ENCODE measurements at regions not wholly inside any gene's neighbourhood (a gene's known extent, or its start where the extent isn't known, plus 50 kb on each side); places are given as distances from the start of the nearest gene placed in this dataset.

- Mint-ChIP-seq H3K4me3 (no peak overlapping the region), H3K9me3 (no peaks in the 10 kb centered on the region), H3K36me3 (ENCODE audit: low read depth) (no peaks in the 10 kb centered on the region), H3K27me3 (ENCODE audit: insufficient read depth) (no peaks in the 10 kb centered on the region), H3K4me1 (no peaks in the 10 kb centered on the region), H3K27ac (no peak overlapping the region)
- H3K4me3 ChIP-seq (ENCODE audit: low read length) = no peak overlapping the region
- H3K9me3 ChIP-seq (ENCODE audit: control insufficient read depth, low read length) = no peaks in the 10 kb centered on the region
- H3K4me1 ChIP-seq (ENCODE audit: control insufficient read depth, insufficient read depth, low read length) = no peaks in the 10 kb centered on the region
- TF ChIP-seq CTCF (conservative IDR thresholded peaks at IDR 0.05) = no peak
- WGBS, 2 experiments (ENCODE audit: insufficient coverage in 1 of 2, insufficient read length in 1 of 2) = 92 to 100% methylated on average over 6 to 7 of the region's 7 CpGs
- H3K27ac ChIP-seq (ENCODE audit: low read depth, low read length) = no peak overlapping the region
- no peak for DNase-seq
- H3K36me3 ChIP-seq (ENCODE audit: control insufficient read depth, insufficient read depth, low read length) = no peaks in the 10 kb centered on the region
- no peak overlapping the region for H3K9ac ChIP-seq (ENCODE audit: extremely low read depth, low read length, poor library complexity, severe bottlenecking)
- H3K27me3 ChIP-seq (ENCODE audit: control insufficient read depth, insufficient read depth, low read length, poor library complexity, severe bottlenecking) = peaks cover 5% of the 10 kb centered on the region
Observed at GRCh38 chr17:15886804-15887203, 58.1 kb upstream of the ADORA2B start.

GRCh38 chr17:15888436-15888835, 56.5 kb upstream of the ADORA2B start:
- H3K9me3 ChIP-seq (ENCODE audit: control insufficient read depth, low read length) = no peaks in the 10 kb centered on the region
- Mint-ChIP-seq H3K27ac (no peak overlapping the region), H3K4me3 (no peak overlapping the region), H3K4me1 (peaks cover 5% of the 10 kb centered on the region), H3K9me3 (no peaks in the 10 kb centered on the region), H3K27me3 (ENCODE audit: insufficient read depth) (no peaks in the 10 kb centered on the region), H3K36me3 (ENCODE audit: low read depth) (no peaks in the 10 kb centered on the region)
- H3K4me3 ChIP-seq (ENCODE audit: low read length) = no peak overlapping the region
- no peak overlapping the region for H3K27ac ChIP-seq (ENCODE audit: low read depth, low read length)
- H3K36me3 ChIP-seq (ENCODE audit: control insufficient read depth, insufficient read depth, low read length) = no peaks in the 10 kb centered on the region
- H3K9ac ChIP-seq (ENCODE audit: extremely low read depth, low read length, poor library complexity, severe bottlenecking) = no peak overlapping the region
- peaks cover 17% of the 10 kb centered on the region for H3K27me3 ChIP-seq (ENCODE audit: control insufficient read depth, insufficient read depth, low read length, poor library complexity, severe bottlenecking)
- no peak for TF ChIP-seq CTCF (conservative IDR thresholded peaks at IDR 0.05)
- DNase-seq = no peak
- 94 to 100% methylated on average over 1 of the region's 2 CpGs for WGBS, 2 experiments (ENCODE audit: insufficient coverage in 1 of 2, insufficient read length in 1 of 2)
- H3K4me1 ChIP-seq (ENCODE audit: control insufficient read depth, insufficient read depth, low read length) = peaks cover under 1% of the 10 kb centered on the region

GRCh38 chr17:15890279-15890892, 54.5 kb upstream of the ADORA2B start:
- no peaks in the 10 kb centered on the region for H3K9me3 ChIP-seq (ENCODE audit: control insufficient read depth, low read length)
- Mint-ChIP-seq H3K27ac (no peak overlapping the region), H3K36me3 (ENCODE audit: low read depth) (no peaks in the 10 kb centered on the region), H3K9me3 (no peaks in the 10 kb centered on the region), H3K4me1 (peaks cover 7% of the 10 kb centered on the region), H3K27me3 (ENCODE audit: insufficient read depth) (no peaks in the 10 kb centered on the region), H3K4me3 (no peak overlapping the region)
- H3K9ac ChIP-seq (ENCODE audit: extremely low read depth, low read length, poor library complexity, severe bottlenecking) = no peak overlapping the region
- no peak overlapping the region for H3K27ac ChIP-seq (ENCODE audit: low read depth, low read length)
- peaks cover 6% of the 10 kb centered on the region for H3K4me1 ChIP-seq (ENCODE audit: control insufficient read depth, insufficient read depth, low read length)
- H3K4me3 ChIP-seq (ENCODE audit: low read length) = no peak overlapping the region
- DNase-seq = no peak
- TF ChIP-seq CTCF (conservative IDR thresholded peaks at IDR 0.05) = no peak
- no peaks in the 10 kb centered on the region for H3K36me3 ChIP-seq (ENCODE audit: control insufficient read depth, insufficient read depth, low read length)
- WGBS, 2 experiments (ENCODE audit: insufficient coverage in 1 of 2, insufficient read length in 1 of 2) = 90% methylated on average over 3 of the region's 3 CpGs; no CpG with 5 or more reads in 1 of the 2 experiments
- H3K27me3 ChIP-seq (ENCODE audit: control insufficient read depth, insufficient read depth, low read length, poor library complexity, severe bottlenecking) = peaks cover 30% of the 10 kb centered on the region

Data from endodermal cell (in vitro differentiated cells).